Caki2 (cell line): ENCODE measurements at regions not wholly inside any gene's neighbourhood (a gene's known extent, or its start where the extent isn't known, plus 50 kb on each side); places are given as distances from the start of the nearest gene placed in this dataset.

Experiments
- DNase-seq: peaks from one replicate; pipeline ENCODE4 v3.0.0-alpha.2; 2015; ENCODE audit warnings: low read depth
- in situ Hi-C: cut with HindIII; loops from 2 replicates; pipeline ENCODE4 v1.10.0; 2016; ENCODE audit warnings: low sequenced_read_pairs, low pct_unique_long_range_greater_than_20kb, mixed read lengths

DNA sequence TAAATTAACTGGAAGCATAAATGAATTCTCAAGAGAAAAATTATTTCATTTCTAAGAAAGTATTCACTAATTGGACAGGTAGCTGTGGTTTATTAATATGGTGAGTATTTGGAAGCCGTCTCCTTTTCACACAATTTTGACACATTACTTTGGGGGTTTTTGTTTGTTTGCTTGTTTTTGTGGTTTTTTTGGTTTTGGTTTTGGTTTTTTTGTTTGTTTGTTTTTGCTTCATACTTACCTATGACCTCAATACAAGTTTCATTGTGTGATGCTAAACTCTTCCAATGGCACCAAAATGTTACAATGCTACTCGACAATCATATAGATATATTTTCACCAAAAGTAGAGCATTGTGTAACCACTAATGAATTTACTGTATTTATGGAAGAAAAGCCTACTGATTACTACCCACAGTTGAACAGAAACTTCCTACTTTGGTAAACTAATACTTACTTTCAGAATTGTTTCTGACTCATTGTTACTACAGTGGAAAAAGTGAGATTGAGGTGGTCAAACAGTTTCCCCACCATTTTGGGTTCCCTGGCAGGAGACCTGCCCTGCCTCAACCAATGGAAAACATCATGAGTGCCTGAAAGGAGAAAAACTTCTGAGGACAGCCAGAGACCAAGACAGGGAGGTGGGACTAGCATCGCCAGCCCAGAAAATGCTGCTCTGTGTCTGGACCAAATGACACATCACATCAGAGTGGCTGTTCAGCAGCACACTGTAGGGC, 443.1 kb downstream of the HNRNPD start:
- in situ Hi-C loops = no loop called here
- DNase-seq = no peak

GRCh38 chr4:81923140-81923539, 450.7 kb downstream of the HNRNPD start:
- in situ Hi-C loops = no loop called here
- no peak for DNase-seq

DNA sequence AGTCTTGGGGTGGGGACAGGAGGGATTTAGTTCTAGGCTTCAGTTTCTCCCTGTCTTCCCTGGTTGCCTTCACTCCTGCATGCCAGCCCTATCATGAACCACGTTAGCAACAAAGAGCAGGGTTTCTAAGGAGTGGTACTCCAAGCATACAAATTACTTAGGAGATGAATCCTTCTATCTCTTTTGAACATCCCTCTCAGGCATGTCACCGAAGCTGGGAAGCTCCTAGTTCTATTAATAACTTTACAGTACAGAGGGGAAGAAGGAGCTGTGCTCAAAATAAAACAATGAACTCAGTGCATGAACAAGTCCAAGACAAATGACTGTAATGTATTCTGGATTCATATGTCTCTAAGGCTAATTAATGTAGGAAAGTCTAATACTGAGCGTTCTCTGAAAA, 450.6 kb upstream of the RASGEF1B start:
- in situ Hi-C loops = no loop called here
- no peak for DNase-seq

GRCh38 chr4:81921751-81922159, 450.0 kb upstream of the RASGEF1B start:
- in situ Hi-C loops = no loop called here
- no peak for DNase-seq

- in situ Hi-C loops = no loop called here
Observed at GRCh38 chr4:81919810-81920209, 448.1 kb upstream of the RASGEF1B start.

DNA sequence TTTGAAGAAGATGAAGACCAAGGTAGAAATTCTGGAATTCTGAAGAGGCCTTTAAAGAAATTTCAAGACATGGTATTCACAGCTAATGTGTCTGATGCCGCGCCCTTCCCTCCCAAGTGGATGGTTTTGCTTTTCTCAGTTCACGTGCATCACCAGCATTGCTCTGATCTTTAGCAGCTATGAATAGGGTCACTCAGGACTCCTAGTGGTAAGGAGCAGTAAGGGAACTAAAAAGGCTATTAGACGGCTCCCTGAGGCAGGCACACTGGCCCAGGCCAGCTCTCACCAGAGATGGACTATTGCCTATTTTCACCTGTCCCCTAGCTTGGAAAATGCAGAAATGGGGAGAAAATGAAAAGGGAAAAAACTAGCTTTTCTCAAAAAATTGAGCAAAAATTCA, 447.5 kb upstream of the RASGEF1B start:
- DNase-seq = peak; percentile 13
- in situ Hi-C loops = no loop called here

More at GRCh38 chr4:81919810-81920209, 448.1 kb upstream of the RASGEF1B start:
- DNase-seq = no peak

- no peak for DNase-seq
- in situ Hi-C loops = no loop called here
Observed at GRCh38 chr4:81915430-81915829, 443.7 kb upstream of the RASGEF1B start.

DNA sequence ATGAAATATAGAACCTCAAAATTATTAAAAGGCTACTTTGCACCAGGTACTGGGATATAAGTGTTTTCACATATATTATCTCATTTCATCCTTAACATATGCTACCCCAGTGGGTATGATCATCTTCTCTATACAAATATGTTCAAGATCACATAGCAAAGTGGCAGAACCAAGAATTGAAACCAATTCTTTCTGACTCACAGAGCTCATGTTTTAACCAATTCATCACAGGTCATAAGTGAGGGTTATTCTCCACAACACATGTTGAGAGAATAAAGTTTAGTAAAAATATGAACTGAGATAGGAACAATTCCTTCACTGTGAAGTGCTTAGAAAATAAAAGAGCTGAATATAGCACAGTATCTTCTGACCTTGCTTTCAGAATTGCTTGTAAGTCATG, 442.9 kb upstream of the RASGEF1B start:
- in situ Hi-C loops = no loop called here
- no peak for DNase-seq

- in situ Hi-C loops = no loop called here
- peak; percentile 28 for DNase-seq
Observed at GRCh38 chr4:81913427-81913879, 441.7 kb upstream of the RASGEF1B start.

DNA sequence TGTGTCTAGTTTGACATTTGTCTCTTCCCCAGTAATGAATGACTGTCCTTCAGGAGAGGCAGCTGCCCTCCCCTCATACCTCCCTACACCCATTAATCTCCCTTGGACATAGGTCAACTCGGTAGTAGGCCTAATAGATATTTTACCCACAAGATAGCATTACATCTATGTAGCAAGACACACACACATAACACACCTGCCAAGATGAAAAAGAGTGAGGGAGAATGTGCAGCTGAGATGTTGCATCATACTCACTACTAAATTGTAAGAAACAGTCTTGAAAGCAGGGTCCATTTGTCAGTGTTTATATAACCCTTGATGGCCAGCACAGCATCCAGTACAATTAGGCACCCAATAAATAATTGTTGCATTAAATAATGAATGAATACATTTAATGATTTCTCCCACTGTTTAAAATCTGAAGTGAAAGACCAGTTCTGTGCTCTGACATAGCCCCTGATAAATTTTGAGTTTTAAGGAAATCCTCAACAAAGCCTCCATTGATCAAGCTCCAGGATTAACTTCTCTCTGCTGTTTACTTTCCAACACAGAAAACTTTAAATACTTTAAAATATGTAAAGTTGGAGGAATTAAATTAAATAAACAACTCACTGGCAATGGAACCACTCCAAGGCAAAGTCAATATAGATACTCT, 440.8 kb upstream of the RASGEF1B start:
- in situ Hi-C loops = no loop called here
- DNase-seq = no peak

GRCh38 chr4:81906905-81907304, 435.2 kb upstream of the RASGEF1B start:
- in situ Hi-C loops = no loop called here
- no peak for DNase-seq

- peak; percentile 72 for DNase-seq
- in situ Hi-C loops = no loop called here
Observed at GRCh38 chr4:81905971-81906370, 434.3 kb upstream of the RASGEF1B start.

DNA sequence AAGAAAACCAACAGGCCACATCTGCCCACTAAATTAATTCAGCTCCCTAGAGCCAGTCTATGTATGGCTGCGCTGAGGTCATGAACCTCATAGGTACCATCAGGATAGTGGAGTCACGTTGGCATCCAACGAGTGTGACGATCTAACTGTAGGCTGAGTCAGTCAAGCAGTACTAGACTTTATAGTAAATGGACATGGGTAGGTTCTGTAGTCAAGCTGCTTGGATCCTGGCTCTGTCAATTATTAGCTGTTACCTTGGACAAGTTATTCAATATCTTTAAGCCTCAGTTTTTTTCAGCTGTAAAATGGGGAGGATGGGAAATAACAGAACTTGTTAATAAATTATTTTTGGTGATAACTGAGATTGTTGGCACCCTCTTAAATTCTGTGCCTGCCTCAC, 432.4 kb upstream of the RASGEF1B start:
- no peak for DNase-seq
- in situ Hi-C loops = no loop called here

- in situ Hi-C loops = no loop called here
- no peak for DNase-seq
Observed at GRCh38 chr4:81903212-81903611, 431.5 kb upstream of the RASGEF1B start.

DNA sequence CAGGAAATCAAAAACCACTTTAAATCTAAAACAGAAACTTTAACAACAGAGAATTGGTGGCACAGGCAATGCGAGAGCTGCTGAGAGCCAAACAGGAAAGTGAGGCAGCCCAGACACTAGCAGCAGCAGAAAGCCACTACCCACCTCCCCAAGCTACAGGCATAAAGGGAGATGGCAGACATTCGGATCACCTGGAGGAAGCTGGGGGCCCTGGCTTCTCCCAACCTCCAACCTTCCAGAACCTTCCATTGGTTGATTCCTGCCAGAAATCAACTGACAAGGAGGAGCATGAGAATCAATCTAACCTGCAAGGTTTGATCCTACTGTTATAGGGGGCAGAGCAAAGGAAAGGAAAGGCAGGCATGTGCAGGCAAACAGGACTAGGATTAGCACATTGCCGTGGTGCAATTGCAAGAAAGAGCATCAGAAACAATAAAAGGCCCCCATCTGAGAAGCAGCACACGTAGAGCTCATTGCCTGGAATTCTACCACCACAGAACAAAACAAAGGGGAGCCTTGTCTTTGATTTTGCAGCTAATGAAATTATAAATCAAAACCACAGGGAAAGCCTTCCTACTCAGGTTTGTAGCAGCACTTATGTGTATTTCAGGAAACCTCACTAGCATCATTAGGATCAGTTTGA, 427.3 kb upstream of the RASGEF1B start:
- DNase-seq = no peak
- in situ Hi-C loops = no loop called here

DNA sequence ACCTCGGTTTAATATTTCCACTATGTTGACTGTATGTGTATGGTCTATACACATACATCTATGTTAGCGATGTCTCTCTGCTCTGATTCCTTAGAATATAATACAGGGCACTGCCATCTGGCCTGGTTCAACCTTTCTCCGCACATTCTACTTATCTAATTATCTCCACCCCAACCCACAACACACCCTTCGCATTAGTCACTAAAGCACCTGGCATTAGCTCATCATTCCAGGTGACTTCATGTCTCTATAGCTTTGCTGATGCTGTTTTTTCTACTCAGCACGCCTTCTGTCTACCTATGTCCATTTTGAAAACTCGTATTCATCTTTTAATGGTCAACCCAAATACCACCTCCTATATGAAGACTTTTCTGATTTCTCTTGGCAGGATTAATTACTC, 425.2 kb upstream of the RASGEF1B start:
- DNase-seq = no peak
- in situ Hi-C loops = no loop called here

GRCh38 chr4:81891005-81891996, 419.6 kb upstream of the RASGEF1B start:
- in situ Hi-C loops = no loop called here
- DNase-seq = no peak

DNA sequence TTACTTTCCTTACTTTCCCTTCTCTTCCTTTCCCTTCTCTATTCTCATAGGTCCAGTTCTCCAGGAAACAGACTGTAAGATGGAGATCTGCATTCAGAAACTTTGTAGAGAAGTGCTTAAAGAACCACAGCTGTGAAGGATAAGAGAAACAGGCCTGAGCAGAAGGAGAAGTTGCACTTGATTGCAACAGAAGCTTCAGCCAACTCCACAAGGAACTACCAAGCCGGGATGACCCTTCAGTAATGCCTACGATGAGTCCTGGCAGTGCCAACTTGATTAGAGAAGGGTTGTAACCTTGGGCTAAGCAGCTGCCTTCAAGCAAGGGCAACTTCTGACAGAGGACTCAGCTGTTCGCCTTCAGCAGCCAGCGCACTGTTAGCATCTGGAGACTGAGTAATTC, 413.3 kb upstream of the RASGEF1B start:
- DNase-seq = no peak
- in situ Hi-C loops = no loop called here
